Endothelial cell of umbilical vein (primary cell): ENCODE measurements at regions not wholly inside any gene's neighbourhood (a gene's known extent, or its start where the extent isn't known, plus 50 kb on each side); places are given as distances from the start of the nearest gene placed in this dataset.

Source experiments
- BruUV-seq: library from RNA; stranded (reverse); fragments of 400-500 nt; replicated peaks from 2 replicates; lab custom pipeline; 2021; lab: Mats Ljungman, UMichigan
- CTCF ChIA-PET: fragments of 300-600, 350-600 bp; sonication (Branson Sonifier 250); formaldehyde crosslinking; loops from one replicate; lab custom pipeline; 2021; ENCODE audit warnings: antibody characterized with exemption, inconsistent platforms; lab: Charles Lee
- POLR2A ChIA-PET: fragments of 300-600, 350-600 bp; sonication (Branson Sonifier 250); formaldehyde crosslinking; loops from one replicate; lab custom pipeline; 2021; ENCODE audit warnings: antibody characterized with exemption, inconsistent platforms; lab: Charles Lee
- DNase-seq: peaks from one replicate; pipeline ENCODE4 v3.0.0-alpha.2; 2011; ENCODE audit warnings: low read depth, low spot score
- FAIRE-seq: peaks from 2 replicates; lab custom pipeline; 2011; peaks lifted over from hg19 to GRCh38; lab: Jason Lieb, UNC
- H2AFZ ChIP-seq: 2 replicates; pipeline ENCODE4 v1.6.0; 2012; ENCODE audit warnings: low read depth, low read length, control low read depth, inconsistent platforms
- H3K27ac ChIP-seq: 2 replicates; pipeline ENCODE4 v1.5.1; 2011; ENCODE audit warnings: low read depth, mild to moderate bottlenecking, control low read depth, low read length, moderate library complexity; ENCODE audit not compliant: insufficient read depth
- H3K27me3 ChIP-seq, 2 experiments: 2 replicates each; pipeline versions ENCODE4 v1.6.0 to v1.6.1; 2011; ENCODE audit warnings: low read length in 2 of 2, mixed read lengths in 1 of 2; ENCODE audit not compliant: control insufficient read depth in 2 of 2, insufficient read depth in 2 of 2
- H3K36me3 ChIP-seq, 2 experiments: 2 replicates in 1 of 2; 3 replicates in 1 of 2; pipeline ENCODE4 v1.5.1; 2011; ENCODE audit warnings: low read length in 2 of 2, mild to moderate bottlenecking in 1 of 2, moderate library complexity in 1 of 2; ENCODE audit not compliant: control insufficient read depth in 2 of 2, insufficient read depth in 2 of 2; ENCODE audit errors: extremely low read depth in 1 of 2
- H3K4me1 ChIP-seq: 3 replicates; pipeline ENCODE4 v1.5.1; 2011; ENCODE audit warnings: mild to moderate bottlenecking, low read length; ENCODE audit not compliant: control insufficient read depth, insufficient read depth; ENCODE audit errors: extremely low read depth
- H3K4me2 ChIP-seq: 2 replicates; pipeline ENCODE4 v1.6.1; 2011; ENCODE audit warnings: low read length, control low read depth, mixed read lengths; ENCODE audit not compliant: insufficient read depth
- H3K4me3 ChIP-seq, 3 experiments: fragments of 200-600 bp in 1 of 3; sonication (generic), shearing (Covaris generic) in 1 of 3; replicated peaks in 1 of 3; 2 replicates each; pipeline ENCODE4 v1.5.1; 2011 to 2016; ENCODE audit warnings: control low read depth in 3 of 3, low read length in 3 of 3, mild to moderate bottlenecking in 2 of 3, inconsistent platforms in 1 of 3, low read depth in 1 of 3, moderate library complexity in 1 of 3; ENCODE audit not compliant: insufficient read depth in 1 of 3
- H3K79me2 ChIP-seq: 2 replicates; pipeline ENCODE4 v1.6.0; 2012; ENCODE audit warnings: low read length, inconsistent platforms; ENCODE audit not compliant: control insufficient read depth, insufficient read depth
- H3K9ac ChIP-seq: replicated peaks from 2 replicates; pipeline ENCODE3; 2011; ENCODE audit warnings: low read length, control low read depth; ENCODE audit not compliant: insufficient read depth; ENCODE audit errors: extremely low read depth
- H3K9me1 ChIP-seq: replicated peaks from 3 replicates; pipeline ENCODE4 v1.6.0; 2011; ENCODE audit warnings: mild to moderate bottlenecking, low read length; ENCODE audit not compliant: control insufficient read depth, insufficient read depth; ENCODE audit errors: extremely low read depth
- H3K9me3 ChIP-seq: replicated peaks from 2 replicates; pipeline ENCODE4 v1.5.1; 2012; ENCODE audit warnings: low read length, inconsistent platforms; ENCODE audit not compliant: control insufficient read depth, insufficient read depth
- H4K20me1 ChIP-seq: replicated peaks from 2 replicates; pipeline ENCODE3; 2011; ENCODE audit warnings: mild to moderate bottlenecking, low read length; ENCODE audit not compliant: control insufficient read depth, insufficient read depth; ENCODE audit errors: extremely low read depth
- EZH2 ChIP-seq: IDR thresholded peaks from 2 replicates; pipeline ENCODE4 v1.6.1; 2012; ENCODE audit warnings: borderline replicate concordance, low read depth, mild to moderate bottlenecking, moderate library complexity, low read length, inconsistent platforms; ENCODE audit not compliant: severe bottlenecking
- FOS ChIP-seq: IDR thresholded peaks from 2 replicates; pipeline ENCODE4 v1.6.1; 2011; ENCODE audit warnings: mild to moderate bottlenecking, low read length, moderate library complexity, borderline replicate concordance; ENCODE audit not compliant: insufficient read depth
- GATA2 ChIP-seq: IDR thresholded peaks from 2 replicates; pipeline ENCODE4 v1.7.0; 2011; ENCODE audit warnings: low read depth, mild to moderate bottlenecking, moderate library complexity, mixed read lengths, low read length; ENCODE audit not compliant: insufficient read length, insufficient read depth
- JUN ChIP-seq: IDR thresholded peaks from 2 replicates; pipeline ENCODE4 v1.6.1; 2011; ENCODE audit warnings: borderline replicate concordance, low read depth; ENCODE audit not compliant: insufficient read length, insufficient read depth
- MYC ChIP-seq: IDR thresholded peaks from one replicate; pipeline ENCODE4 v1.6.1; 2011; ENCODE audit warnings: mild to moderate bottlenecking, low read depth, low read length
- POLR2A ChIP-seq: IDR thresholded peaks from 2 replicates; pipeline ENCODE4 v1.6.1; 2012; ENCODE audit warnings: low read depth, mild to moderate bottlenecking, control low read depth, low read length
- POLR2AphosphoS5 ChIP-seq: IDR thresholded peaks from 2 replicates; pipeline ENCODE4 v1.6.1; 2012; ENCODE audit warnings: low read depth, mild to moderate bottlenecking, control low read depth, low read length, moderate library complexity; ENCODE audit not compliant: insufficient read depth
- dilution Hi-C: fragments of 300-500 bp; cut with MboI; formaldehyde crosslinking; loops from one replicate; pipeline ENCODE4 v1.15.0; 2019; ENCODE audit warnings: low sequenced_read_pairs; ENCODE audit not compliant: extremely low pct_ligation_motif_present
- intact Hi-C: fragments of 100-400 bp; cut with micrococcal nuclease; formaldehyde crosslinking; loops from one replicate; pipeline ENCODE4 v1.10.0; 2022
- TF ChIP-seq, protein P1 (sequence below), 2 donors: IDR thresholded peaks; 1 replicate in 1 of 2; 2 replicates in 1 of 2; pipeline ENCODE4 v1.5.1; 2011; ENCODE audit warnings: low read length in 2 of 2, mild to moderate bottlenecking in 2 of 2, moderate library complexity in 2 of 2, control low read depth in 1 of 2, inconsistent platforms in 1 of 2, low read depth in 1 of 2; ENCODE audit not compliant: insufficient read depth in 1 of 2; ENCODE audit errors: extremely low read depth in 1 of 2
- TF ChIP-seq, protein P2 (sequence below): IDR thresholded peaks from 2 replicates; pipeline ENCODE4 v1.6.1; 2011; ENCODE audit not compliant: insufficient read depth, insufficient read length

DNA sequence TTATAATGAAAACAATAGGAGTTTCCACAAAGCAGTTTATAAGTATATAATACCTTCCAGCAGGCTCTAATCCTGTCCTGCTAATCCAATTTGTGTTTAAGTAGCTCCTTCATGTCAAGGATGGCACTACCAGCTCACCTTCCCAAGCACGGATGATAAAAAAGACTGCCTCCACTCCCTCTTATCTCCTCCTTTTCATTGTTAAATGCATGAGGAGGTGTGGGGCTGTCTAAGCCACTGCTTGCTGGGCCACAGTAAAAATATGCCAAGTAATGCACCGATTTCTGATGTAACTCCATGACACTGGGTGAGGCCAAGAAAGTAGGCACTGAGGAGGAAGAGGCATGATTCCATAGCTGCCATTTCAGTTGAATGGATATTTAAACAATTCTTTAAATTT is 193.1 kb downstream of the ZIC5 start:
- no TSS peak for BruUV-seq
- no peaks in the 10 kb centered on the region for H3K36me3 ChIP-seq
- DNase-seq = no peak
- H3K4me3 ChIP-seq = no peak overlapping the region
- H3K4me1 ChIP-seq = no peaks in the 10 kb centered on the region
- no peak overlapping the region for H3K27ac ChIP-seq
- no peak for FAIRE-seq
- dilution Hi-C loops = no loop called here
- H3K9ac ChIP-seq = no peak overlapping the region
- H3K4me2 ChIP-seq = no peak overlapping the region
- H3K9me3 ChIP-seq = no peaks in the 10 kb centered on the region
- no peaks in the 10 kb centered on the region for H4K20me1 ChIP-seq
- H3K79me2 ChIP-seq = no peaks in the 10 kb centered on the region
- no peak for TF ChIP-seq FOS
- TF ChIP-seq MYC = no peak
- TF ChIP-seq, protein P1, sequence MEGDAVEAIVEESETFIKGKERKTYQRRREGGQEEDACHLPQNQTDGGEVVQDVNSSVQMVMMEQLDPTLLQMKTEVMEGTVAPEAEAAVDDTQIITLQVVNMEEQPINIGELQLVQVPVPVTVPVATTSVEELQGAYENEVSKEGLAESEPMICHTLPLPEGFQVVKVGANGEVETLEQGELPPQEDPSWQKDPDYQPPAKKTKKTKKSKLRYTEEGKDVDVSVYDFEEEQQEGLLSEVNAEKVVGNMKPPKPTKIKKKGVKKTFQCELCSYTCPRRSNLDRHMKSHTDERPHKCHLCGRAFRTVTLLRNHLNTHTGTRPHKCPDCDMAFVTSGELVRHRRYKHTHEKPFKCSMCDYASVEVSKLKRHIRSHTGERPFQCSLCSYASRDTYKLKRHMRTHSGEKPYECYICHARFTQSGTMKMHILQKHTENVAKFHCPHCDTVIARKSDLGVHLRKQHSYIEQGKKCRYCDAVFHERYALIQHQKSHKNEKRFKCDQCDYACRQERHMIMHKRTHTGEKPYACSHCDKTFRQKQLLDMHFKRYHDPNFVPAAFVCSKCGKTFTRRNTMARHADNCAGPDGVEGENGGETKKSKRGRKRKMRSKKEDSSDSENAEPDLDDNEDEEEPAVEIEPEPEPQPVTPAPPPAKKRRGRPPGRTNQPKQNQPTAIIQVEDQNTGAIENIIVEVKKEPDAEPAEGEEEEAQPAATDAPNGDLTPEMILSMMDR (IDR thresholded peaks at IDR 0.05; ENCODE audit: extremely low read depth in 1 of 2, insufficient read depth in 1 of 2, low read depth in 1 of 2, low read length in 2 of 2) = no peak
- TF ChIP-seq POLR2AphosphoS5 = no peak
- no peak for TF ChIP-seq GATA2
- no peaks in the 10 kb centered on the region for H3K27me3 ChIP-seq
- intact Hi-C loops = no loop called here
- ChIA-PET POLR2A (no interaction called here), CTCF (no interaction called here)
- no peak overlapping the region for H2AFZ ChIP-seq
- H3K9me1 ChIP-seq = no peaks in the 10 kb centered on the region

DNA sequence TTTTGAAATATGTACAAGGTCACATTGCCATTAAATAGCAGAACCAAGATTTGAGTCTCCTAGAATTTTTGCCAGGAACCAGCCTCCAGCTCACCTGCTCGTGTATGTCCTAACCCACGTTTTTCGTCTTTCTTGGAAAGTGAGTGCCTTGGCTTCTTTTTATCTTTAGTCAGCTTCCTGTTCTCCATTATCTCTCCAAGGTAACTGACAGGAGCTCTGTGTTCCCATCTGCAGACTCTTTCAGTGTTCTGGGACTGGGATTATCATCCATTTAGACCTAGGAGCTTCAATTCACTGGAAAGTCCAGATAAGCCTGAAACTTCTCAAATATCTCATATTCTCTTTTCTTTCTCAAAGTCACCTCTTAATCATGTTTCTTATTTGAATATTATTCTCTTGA is 193.7 kb downstream of the ZIC5 start:
- Histone ChIP-seq H3K4me1 (no peaks in the 10 kb centered on the region), H3K9ac (no peak overlapping the region), H3K27me3 (no peaks in the 10 kb centered on the region), H3K27ac (no peak overlapping the region), H2AFZ (no peak overlapping the region), H3K4me3 (no peak overlapping the region), H3K9me3 (no peaks in the 10 kb centered on the region), H3K4me2 (no peak overlapping the region), H3K9me1 (no peaks in the 10 kb centered on the region), H4K20me1 (no peaks in the 10 kb centered on the region), H3K36me3 (no peaks in the 10 kb centered on the region), H3K79me2 (no peaks in the 10 kb centered on the region)
- intact Hi-C loops = no loop called here
- dilution Hi-C loops = no loop called here
- BruUV-seq = no TSS peak
- ChIA-PET POLR2A (no interaction called here), CTCF (no interaction called here)
- FAIRE-seq = no peak
- TF ChIP-seq, protein P2, sequence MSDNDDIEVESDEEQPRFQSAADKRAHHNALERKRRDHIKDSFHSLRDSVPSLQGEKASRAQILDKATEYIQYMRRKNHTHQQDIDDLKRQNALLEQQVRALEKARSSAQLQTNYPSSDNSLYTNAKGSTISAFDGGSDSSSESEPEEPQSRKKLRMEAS = no peak
- no peak for TF ChIP-seq FOS
- no peak for TF ChIP-seq GATA2
- no peak for TF ChIP-seq POLR2AphosphoS5
- no peak for TF ChIP-seq EZH2
- TF ChIP-seq JUN = no peak
- TF ChIP-seq, protein P1 (IDR thresholded peaks at IDR 0.05; ENCODE audit: extremely low read depth in 1 of 2, insufficient read depth in 1 of 2, low read depth in 1 of 2, low read length in 2 of 2) = no peak
- TF ChIP-seq MYC = no peak
- TF ChIP-seq POLR2A = no peak
- no peak for DNase-seq
